HL-60 (cell line): ENCODE measurements at regions not wholly inside any gene's neighbourhood (a gene's known extent, or its start where the extent isn't known, plus 50 kb on each side); places are given as distances from the start of the nearest gene placed in this dataset.
"Not testable (repeated sequence)": the region's sequence is repeated elsewhere in the genome, so short reads cannot be mapped to it uniquely, and the experiment has no call there.

Experiments used
- DNase-seq, 2 experiments: peaks; one replicate each; pipeline ENCODE4 v3.0.0-alpha.2; 2010 to 2020; ENCODE audit warnings: low read depth in 1 of 2, low spot score in 1 of 2
- H3K27ac ChIP-seq: fragments of 250-450 bp; sonication (Bioruptor Pico); replicated peaks from 2 replicates; pipeline ENCODE4 v1.5.1; 2020; ENCODE audit warnings: mild to moderate bottlenecking, moderate library complexity
- H3K27me3 ChIP-seq: fragments of 250-450 bp; sonication (Bioruptor Pico); 2 replicates; pipeline ENCODE4 v1.5.1; 2021; ENCODE audit warnings: mild to moderate bottlenecking, moderate library complexity; ENCODE audit not compliant: insufficient read depth, poor library complexity, severe bottlenecking
- H3K4me3 ChIP-seq: replicated peaks from 2 replicates; pipeline ENCODE4 v1.5.1; 2011; ENCODE audit warnings: mild to moderate bottlenecking, control low read depth, low read length; ENCODE audit not compliant: insufficient read depth
- GABPA ChIP-seq: IDR thresholded peaks from 2 replicates; pipeline ENCODE4 v1.6.1; 2012; ENCODE audit warnings: low read depth
- POLR2AphosphoS5 ChIP-seq: IDR thresholded peaks from 2 replicates; pipeline ENCODE4 v1.6.1; 2012; ENCODE audit warnings: low read depth
- SPI1 ChIP-seq: IDR thresholded peaks from 2 replicates; pipeline ENCODE4 v1.6.1; 2012; ENCODE audit warnings: low read depth, mild to moderate bottlenecking, borderline replicate concordance
- TF ChIP-seq, protein P1 (sequence below): IDR thresholded peaks from one replicate; pipeline ENCODE4 v1.5.1; 2011; ENCODE audit warnings: low read length, control low read depth, inconsistent platforms; ENCODE audit not compliant: insufficient read depth
- TF ChIP-seq, protein P2 (sequence below): IDR thresholded peaks from 2 replicates; pipeline ENCODE4 v1.6.1; 2012; ENCODE audit warnings: low read depth; ENCODE audit not compliant: insufficient replicate concordance

DNA sequence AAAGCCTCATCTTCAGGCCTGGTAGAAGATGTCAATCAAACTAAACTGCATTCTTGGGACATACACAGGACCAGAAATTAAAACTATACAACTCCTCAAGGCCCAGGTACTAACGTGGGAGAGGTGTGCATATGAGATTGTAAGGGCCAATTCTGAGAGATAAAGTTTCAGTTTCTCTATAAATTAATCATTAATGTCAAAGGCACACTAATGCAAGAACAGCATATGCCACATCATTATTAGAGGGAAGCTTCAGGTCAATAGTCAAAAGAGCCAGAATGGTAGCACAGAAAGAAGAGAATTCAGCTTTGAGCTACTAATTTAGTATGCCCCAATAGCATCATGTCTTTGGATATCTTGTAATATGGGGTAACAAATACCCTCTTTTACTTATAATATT lies 744.9 kb upstream of the MGAT4C start:
- Histone ChIP-seq H3K27ac (no peak overlapping the region), H3K4me3 (no peak overlapping the region)
- TF ChIP-seq SPI1 (no peak), POLR2AphosphoS5 (no peak), GABPA (no peak)
- TF ChIP-seq, protein P1, sequence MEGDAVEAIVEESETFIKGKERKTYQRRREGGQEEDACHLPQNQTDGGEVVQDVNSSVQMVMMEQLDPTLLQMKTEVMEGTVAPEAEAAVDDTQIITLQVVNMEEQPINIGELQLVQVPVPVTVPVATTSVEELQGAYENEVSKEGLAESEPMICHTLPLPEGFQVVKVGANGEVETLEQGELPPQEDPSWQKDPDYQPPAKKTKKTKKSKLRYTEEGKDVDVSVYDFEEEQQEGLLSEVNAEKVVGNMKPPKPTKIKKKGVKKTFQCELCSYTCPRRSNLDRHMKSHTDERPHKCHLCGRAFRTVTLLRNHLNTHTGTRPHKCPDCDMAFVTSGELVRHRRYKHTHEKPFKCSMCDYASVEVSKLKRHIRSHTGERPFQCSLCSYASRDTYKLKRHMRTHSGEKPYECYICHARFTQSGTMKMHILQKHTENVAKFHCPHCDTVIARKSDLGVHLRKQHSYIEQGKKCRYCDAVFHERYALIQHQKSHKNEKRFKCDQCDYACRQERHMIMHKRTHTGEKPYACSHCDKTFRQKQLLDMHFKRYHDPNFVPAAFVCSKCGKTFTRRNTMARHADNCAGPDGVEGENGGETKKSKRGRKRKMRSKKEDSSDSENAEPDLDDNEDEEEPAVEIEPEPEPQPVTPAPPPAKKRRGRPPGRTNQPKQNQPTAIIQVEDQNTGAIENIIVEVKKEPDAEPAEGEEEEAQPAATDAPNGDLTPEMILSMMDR: no peak
- TF ChIP-seq, protein P2, sequence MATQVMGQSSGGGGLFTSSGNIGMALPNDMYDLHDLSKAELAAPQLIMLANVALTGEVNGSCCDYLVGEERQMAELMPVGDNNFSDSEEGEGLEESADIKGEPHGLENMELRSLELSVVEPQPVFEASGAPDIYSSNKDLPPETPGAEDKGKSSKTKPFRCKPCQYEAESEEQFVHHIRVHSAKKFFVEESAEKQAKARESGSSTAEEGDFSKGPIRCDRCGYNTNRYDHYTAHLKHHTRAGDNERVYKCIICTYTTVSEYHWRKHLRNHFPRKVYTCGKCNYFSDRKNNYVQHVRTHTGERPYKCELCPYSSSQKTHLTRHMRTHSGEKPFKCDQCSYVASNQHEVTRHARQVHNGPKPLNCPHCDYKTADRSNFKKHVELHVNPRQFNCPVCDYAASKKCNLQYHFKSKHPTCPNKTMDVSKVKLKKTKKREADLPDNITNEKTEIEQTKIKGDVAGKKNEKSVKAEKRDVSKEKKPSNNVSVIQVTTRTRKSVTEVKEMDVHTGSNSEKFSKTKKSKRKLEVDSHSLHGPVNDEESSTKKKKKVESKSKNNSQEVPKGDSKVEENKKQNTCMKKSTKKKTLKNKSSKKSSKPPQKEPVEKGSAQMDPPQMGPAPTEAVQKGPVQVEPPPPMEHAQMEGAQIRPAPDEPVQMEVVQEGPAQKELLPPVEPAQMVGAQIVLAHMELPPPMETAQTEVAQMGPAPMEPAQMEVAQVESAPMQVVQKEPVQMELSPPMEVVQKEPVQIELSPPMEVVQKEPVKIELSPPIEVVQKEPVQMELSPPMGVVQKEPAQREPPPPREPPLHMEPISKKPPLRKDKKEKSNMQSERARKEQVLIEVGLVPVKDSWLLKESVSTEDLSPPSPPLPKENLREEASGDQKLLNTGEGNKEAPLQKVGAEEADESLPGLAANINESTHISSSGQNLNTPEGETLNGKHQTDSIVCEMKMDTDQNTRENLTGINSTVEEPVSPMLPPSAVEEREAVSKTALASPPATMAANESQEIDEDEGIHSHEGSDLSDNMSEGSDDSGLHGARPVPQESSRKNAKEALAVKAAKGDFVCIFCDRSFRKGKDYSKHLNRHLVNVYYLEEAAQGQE: no peak

DNA sequence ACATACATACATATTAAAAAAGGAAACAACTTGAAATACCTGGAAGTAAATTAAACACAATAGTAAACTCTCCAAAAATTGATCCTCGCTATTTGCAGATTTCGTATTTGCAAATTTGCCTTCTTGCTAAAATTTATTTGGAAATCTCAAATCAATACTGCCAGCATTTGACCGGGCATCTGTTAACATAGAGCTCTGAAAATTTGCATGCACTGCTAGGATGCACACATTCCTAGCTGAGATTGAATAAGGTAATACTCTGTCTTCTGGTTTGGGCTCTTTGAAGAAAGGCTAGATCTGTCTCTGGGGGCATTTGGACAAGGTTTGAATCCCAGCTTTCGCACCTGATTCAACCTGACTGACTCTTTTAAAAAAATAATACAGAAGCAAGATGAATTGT lies 729.1 kb upstream of the MGAT4C start:
- H3K4me3 ChIP-seq: no peak overlapping the region
- no peak overlapping the region for H3K27ac ChIP-seq
- TF ChIP-seq POLR2AphosphoS5 (no peak), GABPA (no peak)
- TF ChIP-seq, protein P1: no peak
- TF ChIP-seq, protein P2: no peak
- no peak for DNase-seq
- no peaks in the 10 kb centered on the region for H3K27me3 ChIP-seq

More for the DNA sequence above, 744.9 kb upstream of the MGAT4C start:
- H3K27me3 ChIP-seq: no peaks in the 10 kb centered on the region
- DNase-seq: no peak

DNA sequence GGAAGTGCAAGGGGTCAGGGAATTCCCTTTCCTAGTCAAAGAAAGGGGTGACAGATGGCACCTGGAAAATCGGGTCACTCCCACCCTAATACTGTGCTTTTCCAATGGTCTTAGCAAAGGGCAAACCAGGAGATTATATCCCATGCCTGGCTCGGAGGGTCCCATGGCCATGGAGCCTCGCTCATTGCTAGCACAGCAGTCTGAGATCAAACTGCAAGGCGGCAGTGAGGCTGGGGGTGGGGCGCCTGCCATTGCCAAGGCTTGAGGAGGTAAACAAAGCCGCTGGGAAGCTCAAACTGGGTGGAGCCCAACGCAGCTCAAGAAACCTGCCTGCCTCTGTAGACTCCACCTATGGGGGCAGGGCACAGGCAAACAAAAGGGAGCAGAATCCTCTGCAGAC lies 714.4 kb upstream of the MGAT4C start:
- H3K4me3 ChIP-seq, DNase-seq, H3K27ac ChIP-seq, H3K27me3 ChIP-seq: not testable (repeated sequence)

DNA sequence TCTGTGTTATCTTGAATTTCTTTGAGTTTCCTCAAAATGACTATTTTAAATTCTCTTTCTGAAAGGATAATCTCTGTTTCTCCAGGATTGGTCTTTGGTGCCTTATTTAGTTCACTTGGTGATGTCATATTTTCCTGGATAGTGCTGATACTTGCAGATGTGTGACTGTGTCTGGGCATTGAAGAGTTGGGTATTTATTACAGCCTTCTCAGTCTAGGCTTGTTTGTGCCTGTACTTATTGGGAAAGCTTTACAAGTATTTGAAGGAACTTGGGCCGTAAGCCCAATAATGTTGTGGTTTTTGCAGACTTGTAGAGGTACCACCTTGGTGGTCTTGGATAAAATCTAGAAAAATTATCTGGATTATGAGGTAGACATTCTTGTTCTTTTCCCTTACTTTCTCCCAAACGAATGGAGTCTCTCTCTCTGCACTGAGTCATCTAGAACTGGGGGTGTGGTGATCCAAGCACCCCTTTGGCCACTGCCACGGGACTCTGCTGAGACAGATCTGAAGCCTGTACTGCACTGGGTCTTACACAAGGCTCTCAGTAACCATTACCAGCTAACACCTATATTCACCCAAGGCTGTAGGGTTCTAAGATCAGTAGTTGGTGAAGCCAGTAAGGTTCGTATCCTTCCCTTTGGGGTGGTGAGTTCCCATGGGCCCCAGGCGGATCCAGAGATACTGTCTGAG lies 703.7 kb upstream of the MGAT4C start:
- Histone ChIP-seq H3K4me3 (no peak overlapping the region), H3K27me3 (no peaks in the 10 kb centered on the region), H3K27ac (no peak overlapping the region)
- TF ChIP-seq GABPA (no peak), POLR2AphosphoS5 (no peak), SPI1 (no peak)
- TF ChIP-seq, protein P1: no peak
- TF ChIP-seq, protein P2: no peak
- DNase-seq: no peak
